ENCODE measurements at regions not wholly inside any gene's neighbourhood (a gene's known extent, or its start where the extent isn't known, plus 50 kb on each side); places are given as distances from the start of the nearest gene placed in this dataset.
"Not testable (repeated sequence)": the region's sequence is repeated elsewhere in the genome, so short reads cannot be mapped to it uniquely, and the experiment has no call there.

GRCh38 chr2:100704711-100705110, 115.2 kb upstream of the NPAS2 start:
- DNase-seq: no peak

GRCh38 chr2:100707016-100707947, 112.7 kb upstream of the NPAS2 start:
- no peak for DNase-seq

- DNase-seq: no peak
Observed at GRCh38 chr2:100708333-100708732, 111.6 kb upstream of the NPAS2 start.

- no peak for DNase-seq
Observed at GRCh38 chr2:100713106-100713505, 106.8 kb upstream of the NPAS2 start.

DNA sequence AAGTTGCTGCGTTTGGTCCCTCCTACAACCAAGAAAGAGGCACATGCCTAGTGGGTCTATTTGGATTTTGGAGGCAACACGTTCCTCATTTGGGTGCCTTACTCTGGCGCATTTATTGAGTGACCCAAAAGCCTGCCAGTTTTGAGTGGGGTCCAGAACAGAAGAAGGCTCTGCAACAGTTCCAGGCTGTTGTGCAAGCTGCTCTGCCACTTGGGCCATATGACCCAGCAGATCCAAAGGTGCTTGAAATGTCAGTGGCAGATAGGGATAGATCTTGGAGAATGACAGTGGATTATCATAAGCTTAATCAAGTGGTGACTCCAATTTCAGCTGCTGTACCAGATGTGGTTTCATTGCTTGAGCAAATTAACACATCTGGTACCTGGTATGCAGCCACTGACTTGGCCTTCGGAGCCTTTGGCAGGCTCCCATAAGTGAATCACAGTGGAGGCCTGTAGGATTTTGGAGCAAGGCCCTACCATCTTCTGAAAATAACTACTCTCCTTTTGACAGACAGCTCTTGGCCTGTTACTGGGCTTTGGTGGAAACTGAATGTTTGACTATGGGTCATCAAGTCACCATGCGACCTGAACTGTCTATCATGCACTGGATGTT, 105.4 kb upstream of the NPAS2 start:
- DNase-seq: not testable (repeated sequence)

- DNase-seq: not testable (repeated sequence)
Observed at GRCh38 chr2:100715861-100716260, 104.1 kb upstream of the NPAS2 start.

- no peak for DNase-seq
Observed at GRCh38 chr2:100716581-100716980, 103.4 kb upstream of the NPAS2 start.

- no peak for DNase-seq
Observed at GRCh38 chr2:100718065-100718629, 101.8 kb upstream of the NPAS2 start.

DNA sequence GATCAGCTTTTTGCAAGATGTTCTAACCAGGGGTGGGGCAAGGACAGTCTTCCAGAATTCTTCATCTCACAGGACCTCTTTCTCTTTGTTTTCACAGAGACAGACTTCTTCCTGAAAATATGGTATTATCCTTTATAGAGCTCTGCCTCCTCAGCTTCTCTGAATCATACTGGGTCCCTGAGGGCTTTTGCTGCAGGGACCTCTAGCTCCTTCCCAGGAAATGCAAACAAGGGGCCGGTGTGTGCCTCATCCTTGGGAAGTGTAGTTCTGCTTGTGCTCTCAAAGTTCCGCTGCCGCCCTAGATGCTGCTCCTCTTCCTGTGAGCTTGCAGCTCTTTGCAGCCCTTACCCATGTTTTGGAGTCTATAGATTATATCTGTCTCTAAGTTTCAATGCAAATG, 99.5 kb upstream of the NPAS2 start:
- no peak for DNase-seq

DNA sequence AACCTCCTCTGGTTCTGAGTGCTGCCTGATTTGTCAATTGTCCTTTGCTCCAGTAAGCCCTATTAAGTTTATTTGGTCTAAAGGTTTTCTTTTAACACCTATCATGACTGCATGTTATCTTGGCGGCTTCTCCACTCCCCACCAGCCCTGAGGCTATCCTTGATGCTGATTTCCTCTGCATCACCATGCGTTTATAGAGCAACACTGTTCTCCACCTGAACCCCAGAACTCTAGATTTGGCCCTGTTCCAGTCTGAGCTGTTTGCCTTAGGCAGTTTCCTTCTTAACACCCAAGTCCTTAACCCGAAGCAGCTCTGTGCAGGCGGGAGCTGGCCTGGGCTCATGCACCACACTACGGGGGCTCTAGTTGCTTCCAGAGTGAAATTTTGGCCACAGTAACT, 98.2 kb upstream of the NPAS2 start:
- no peak for DNase-seq

- no peak for DNase-seq
Observed at GRCh38 chr2:100722125-100722524, 97.8 kb upstream of the NPAS2 start.

DNA sequence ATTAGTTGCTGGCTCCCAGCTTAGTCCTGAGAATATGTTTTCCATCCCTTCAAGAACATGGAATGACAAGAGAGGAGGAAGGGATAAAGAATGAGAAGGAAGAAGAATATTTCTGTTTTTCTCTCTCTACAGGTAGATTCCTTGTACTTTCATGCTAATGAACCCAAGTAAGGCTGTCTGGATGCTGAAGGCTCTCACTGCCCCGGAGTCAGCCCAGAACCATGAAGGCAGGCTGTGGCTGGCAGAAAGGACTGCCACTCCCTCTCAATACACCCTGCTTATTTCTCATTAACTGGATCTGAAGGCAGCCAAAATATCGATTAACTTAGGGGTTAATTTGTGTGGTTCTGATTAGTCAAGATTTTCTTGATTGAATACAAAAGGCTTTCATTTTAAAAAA, 93.1 kb upstream of the NPAS2 start:
- DNase-seq: no peak

GRCh38 chr2:100730290-100730868, 89.6 kb upstream of the NPAS2 start:
- DNase-seq: peak; percentile 60 to 68

- no peak for DNase-seq
Observed at GRCh38 chr2:100731535-100731981, 88.4 kb upstream of the NPAS2 start.

DNA sequence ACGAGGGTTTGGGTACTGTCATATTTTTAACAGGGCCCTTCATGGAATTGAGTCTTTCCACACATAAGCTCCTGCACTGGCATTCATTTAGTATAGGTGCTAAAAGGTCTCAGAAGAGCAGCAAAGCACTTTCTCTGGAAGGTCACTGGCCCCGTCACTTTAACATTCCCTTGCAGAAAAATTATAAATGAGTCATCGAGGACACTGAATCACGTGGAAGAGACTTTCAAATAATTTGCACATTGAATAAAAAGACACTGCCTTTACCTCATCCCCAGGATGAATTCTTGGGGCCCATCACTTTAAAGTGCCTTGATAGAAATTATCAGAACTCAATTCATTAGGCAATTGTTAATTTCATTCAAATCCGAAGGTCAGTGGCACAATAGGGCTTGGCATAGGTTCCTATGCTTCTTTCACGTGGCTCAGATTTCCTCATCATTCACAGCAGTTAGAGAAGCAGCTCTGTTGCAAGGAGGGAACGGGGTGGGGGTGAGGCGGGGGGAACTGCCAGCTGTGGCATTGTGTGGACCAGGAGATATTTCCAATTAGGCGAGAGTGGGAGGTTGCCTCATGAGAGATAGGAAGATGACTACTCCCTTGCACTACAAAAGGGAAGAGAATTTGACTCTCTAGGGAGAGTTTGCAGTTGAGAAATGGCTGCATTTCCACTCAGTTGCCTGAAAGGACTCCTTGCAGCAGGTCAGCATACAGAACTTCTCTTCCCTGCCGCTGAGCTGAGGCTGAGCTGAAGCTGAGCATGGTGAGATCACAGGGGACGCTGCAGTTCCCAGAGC, 86.3 kb upstream of the NPAS2 start:
- peak; percentile 43 to 46 for DNase-seq

GRCh38 chr2:100736121-100736915, 83.6 kb upstream of the NPAS2 start:
- no peak for DNase-seq

DNA sequence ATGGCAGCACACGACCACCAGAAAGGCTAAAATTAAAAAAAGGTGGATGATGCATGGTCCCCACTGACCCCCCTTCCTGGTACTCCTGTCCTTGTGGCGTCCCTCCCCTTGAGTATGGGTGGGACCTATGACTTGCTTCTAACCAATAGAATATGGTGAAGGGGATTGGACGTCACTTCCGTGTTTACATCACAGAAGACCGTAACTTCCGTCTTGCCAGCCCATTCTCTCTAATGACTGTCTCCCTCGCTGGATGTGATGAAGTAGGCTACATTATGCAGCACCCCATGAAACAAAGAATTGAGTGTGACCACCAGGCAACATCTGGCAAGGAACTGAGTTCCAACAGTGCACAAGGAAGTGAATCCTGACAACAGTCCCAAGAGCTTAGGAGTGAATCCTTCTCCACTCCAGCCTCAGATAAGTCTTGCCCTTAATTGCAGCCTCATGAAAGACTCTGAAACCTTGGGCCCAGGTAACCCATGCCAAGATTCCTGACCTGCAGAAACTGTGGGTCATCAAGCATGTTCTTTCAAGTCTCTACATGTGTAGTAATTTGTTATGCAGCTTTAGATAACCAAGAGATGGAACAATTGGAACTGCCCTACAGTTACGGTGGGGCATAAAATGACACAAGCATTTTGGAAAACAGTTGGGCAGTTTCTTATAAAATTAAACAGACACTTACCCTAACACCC, 80.1 kb upstream of the NPAS2 start:
- no peak for DNase-seq

GRCh38 chr2:100741880-100742276, 78.1 kb upstream of the NPAS2 start:
- DNase-seq: no peak

GRCh38 chr2:100742277-100743254, 77.4 kb upstream of the NPAS2 start:
- no peak for DNase-seq

- DNase-seq: no peak
Observed at GRCh38 chr2:100743741-100744140, 76.2 kb upstream of the NPAS2 start.

All from Kasumi-1 (cell line).